ENCODE measurements at regions not wholly inside any gene's neighbourhood (a gene's known extent, or its start where the extent isn't known, plus 50 kb on each side); places are given as distances from the start of the nearest gene placed in this dataset.
"Not testable (repeated sequence)": the region's sequence is repeated elsewhere in the genome, so short reads cannot be mapped to it uniquely, and the experiment has no call there.

DNA sequence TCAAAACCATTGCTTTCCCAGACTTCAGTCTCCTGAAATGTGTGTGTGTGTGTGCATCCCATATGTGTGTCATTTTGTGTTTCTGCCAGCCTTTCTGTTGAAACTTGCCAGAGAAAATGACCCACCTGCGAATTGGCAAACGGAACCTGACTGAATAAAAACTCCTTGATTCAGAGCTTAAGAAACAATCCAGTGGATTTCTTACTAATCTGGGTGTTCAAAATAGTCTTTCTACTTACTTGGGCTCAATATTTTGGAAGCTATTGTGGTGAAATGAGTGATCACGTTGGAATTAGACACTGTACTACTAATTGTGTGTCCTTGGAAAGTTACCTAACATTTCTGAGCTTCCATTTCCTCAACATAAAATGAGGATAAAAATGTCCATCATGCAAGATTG, 138.9 kb upstream of the ERG start:
- Histone ChIP-seq H3K4me2 (ENCODE audit: low read length) (no peak overlapping the region), H3K9me2 (ENCODE audit: insufficient read depth, low read length) (no peaks in the 10 kb centered on the region), H3K36me3 (ENCODE audit: insufficient read depth, low read length) (no peaks in the 10 kb centered on the region), H3K9me3 (ENCODE audit: low read length) (no peaks in the 10 kb centered on the region), H2AFZ (ENCODE audit: low read length) (no peak overlapping the region), H3K4me1 (ENCODE audit: insufficient read depth, low read length, poor library complexity, severe bottlenecking) (no peaks in the 10 kb centered on the region), H4K20me1 (ENCODE audit: insufficient read depth, low read length) (no peaks in the 10 kb centered on the region), H3K27ac (ENCODE audit: low read depth, low read length, poor library complexity, severe bottlenecking) (no peak overlapping the region), H3K4me3 (ENCODE audit: low read depth, low read length, poor library complexity, severe bottlenecking) (no peak overlapping the region), H3K79me2 (ENCODE audit: insufficient read depth, low read depth, low read length) (no peaks in the 10 kb centered on the region)
- intact Hi-C loops (cut with micrococcal nuclease; ENCODE audit: unreplicated experiment): no loop called here
- no peak for TF ChIP-seq CTCF (conservative IDR thresholded peaks at IDR 0.05; ENCODE audit: low read length)
- no peak for TF ChIP-seq EZH2phosphoT487 (IDR thresholded peaks at IDR 0.05; ENCODE audit: borderline replicate concordance, low read depth, low read length)
- ChIA-PET CTCF (ENCODE audit: unreplicated experiment) (no interaction called here), POLR2A (interaction anchor here (0.7 kb wide), 1 partner anchor 198 kb away, joined by 3 read pairs; no protein-coding TSS in a partner anchor)
- BruUV-seq (replicated peaks): no TSS peak
- DNase-seq (ENCODE audit: low spot score): no peak

- intact Hi-C loops (cut with micrococcal nuclease; ENCODE audit: unreplicated experiment): no loop called here
- CTCF ChIA-PET (ENCODE audit: unreplicated experiment): no interaction called here
- DNase-seq (ENCODE audit: low spot score): no peak
- H3K27ac ChIP-seq (ENCODE audit: low read depth, low read length, poor library complexity, severe bottlenecking): no peak overlapping the region
- H3K9me2 ChIP-seq (ENCODE audit: insufficient read depth, low read length): no peaks in the 10 kb centered on the region
- no peak overlapping the region for H2AFZ ChIP-seq (ENCODE audit: low read length)
- H3K36me3 ChIP-seq (ENCODE audit: insufficient read depth, low read length): no peaks in the 10 kb centered on the region
- H3K79me2 ChIP-seq (ENCODE audit: insufficient read depth, low read depth, low read length): no peaks in the 10 kb centered on the region
- H3K9me3 ChIP-seq (ENCODE audit: low read length): no peaks in the 10 kb centered on the region
- no peak overlapping the region for H3K4me2 ChIP-seq (ENCODE audit: low read length)
- no peak for TF ChIP-seq EZH2phosphoT487 (IDR thresholded peaks at IDR 0.05; ENCODE audit: borderline replicate concordance, low read depth, low read length)
- no peak for TF ChIP-seq CTCF (conservative IDR thresholded peaks at IDR 0.05; ENCODE audit: low read length)
- POLR2A ChIA-PET: no interaction called here
- no peaks in the 10 kb centered on the region for H3K4me1 ChIP-seq (ENCODE audit: insufficient read depth, low read length, poor library complexity, severe bottlenecking)
- no TSS peak for BruUV-seq (replicated peaks)
- H3K4me3 ChIP-seq (ENCODE audit: low read depth, low read length, poor library complexity, severe bottlenecking): no peak overlapping the region
- H4K20me1 ChIP-seq (ENCODE audit: insufficient read depth, low read length): no peaks in the 10 kb centered on the region
These were observed 141.5 kb upstream of the ERG start for GRCh38 chr21:38639571-38640354.

DNA sequence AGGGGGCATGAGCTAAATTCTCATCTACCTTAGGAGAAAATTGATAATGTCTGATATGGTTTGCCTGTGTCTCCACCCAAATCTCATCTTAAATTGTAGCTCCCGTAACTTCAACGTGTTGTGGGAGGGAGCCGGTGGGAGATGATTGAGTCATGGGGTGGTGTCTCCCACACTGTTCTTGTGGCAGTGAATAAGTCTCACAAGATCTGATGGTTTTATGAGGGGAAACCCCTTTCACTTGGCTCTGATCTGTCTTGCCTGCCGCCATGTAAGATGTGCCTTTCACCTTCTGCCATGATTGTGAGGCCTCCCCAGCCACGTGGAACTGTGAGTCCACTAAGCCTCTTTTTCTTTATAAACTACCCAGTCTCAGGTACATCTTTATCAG, 142.1 kb upstream of the ERG start:
- BruUV-seq (replicated peaks); intact Hi-C loops (cut with micrococcal nuclease; ENCODE audit: unreplicated experiment); POLR2A ChIA-PET: not testable (repeated sequence)

More for the DNA sequence above, 142.1 kb upstream of the ERG start:
- H3K79me2 ChIP-seq (ENCODE audit: insufficient read depth, low read depth, low read length); H3K4me3 ChIP-seq (ENCODE audit: low read depth, low read length, poor library complexity, severe bottlenecking); H4K20me1 ChIP-seq (ENCODE audit: insufficient read depth, low read length); H2AFZ ChIP-seq (ENCODE audit: low read length); H3K9me2 ChIP-seq (ENCODE audit: insufficient read depth, low read length); DNase-seq (ENCODE audit: low spot score); H3K9me3 ChIP-seq (ENCODE audit: low read length); H3K36me3 ChIP-seq (ENCODE audit: insufficient read depth, low read length); CTCF ChIA-PET (ENCODE audit: unreplicated experiment); H3K27ac ChIP-seq (ENCODE audit: low read depth, low read length, poor library complexity, severe bottlenecking); H3K4me1 ChIP-seq (ENCODE audit: insufficient read depth, low read length, poor library complexity, severe bottlenecking); H3K4me2 ChIP-seq (ENCODE audit: low read length): not testable (repeated sequence)
